ENCODE measurements at regions not wholly inside any gene's neighbourhood (a gene's known extent, or its start where the extent isn't known, plus 50 kb on each side); places are given as distances from the start of the nearest gene placed in this dataset.

DNA sequence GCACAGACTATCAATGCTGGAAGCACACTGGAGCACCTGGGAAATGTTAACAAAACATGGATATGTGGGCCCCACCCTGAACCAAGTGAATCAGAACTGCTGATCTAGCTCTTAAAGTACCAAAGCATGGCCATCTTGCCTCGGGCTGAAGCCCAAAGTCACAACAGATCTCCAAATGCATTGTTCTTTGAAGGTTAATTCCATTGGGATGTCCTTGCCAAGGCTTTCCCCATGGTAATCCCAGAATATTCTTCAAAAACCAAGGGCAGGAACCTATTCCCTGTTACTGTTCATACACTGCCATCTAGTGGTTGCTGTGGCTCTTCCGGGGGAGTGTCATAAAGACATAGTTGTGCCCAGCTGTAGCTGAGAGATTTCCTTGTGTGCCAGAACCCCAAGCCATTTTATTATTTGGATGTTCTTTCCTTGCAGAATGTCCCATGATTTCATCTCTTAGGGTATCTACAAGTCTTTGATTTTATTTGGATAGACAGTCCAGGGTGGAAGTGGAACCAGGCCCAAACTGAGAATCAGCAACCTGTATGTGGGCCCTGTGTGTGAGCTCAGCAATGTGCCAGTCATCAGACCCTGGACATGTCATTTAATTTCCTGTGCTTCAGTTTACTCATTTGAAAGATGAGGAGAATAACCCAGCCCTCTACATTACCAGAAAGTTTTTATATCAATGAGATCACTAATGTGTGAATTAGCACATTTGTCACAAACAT lies 290.0 kb downstream of the ACTL7B start:
- H3K9ac ChIP-seq (ENCODE audit: insufficient read depth, low read length, poor library complexity, severe bottlenecking) = no peak overlapping the region
- no peak overlapping the region for H3K4me3 Mint-ChIP-seq
- H3K27me3 ChIP-seq (ENCODE audit: control insufficient read depth in 2 of 2, insufficient read depth in 2 of 2, low read length in 2 of 2) = no peaks in the 10 kb centered on the region
- WGBS (ENCODE audit: insufficient coverage) = 71% methylated on average over 1 of the region's 2 CpGs
- H3K4me1 ChIP-seq (ENCODE audit: control insufficient read depth in 1 of 2, insufficient read depth in 2 of 2, low read length in 2 of 2) = no peaks in the 10 kb centered on the region
- no peaks in the 10 kb centered on the region for H4K20me1 ChIP-seq (ENCODE audit: insufficient read depth, low read length)
- peaks cover 12% of the 10 kb centered on the region for H3K4me1 Mint-ChIP-seq
- no peaks in the 10 kb centered on the region for H3K9me3 Mint-ChIP-seq
- H2AFZ ChIP-seq (ENCODE audit: insufficient read depth, low read depth, low read length, poor library complexity, severe bottlenecking) = no peak overlapping the region
- no peak overlapping the region for H3K4me3 ChIP-seq (replicated peaks in 1 of 3; ENCODE audit: low read depth in 2 of 3, low read length in 3 of 3)
- TF ChIP-seq, protein P1, sequence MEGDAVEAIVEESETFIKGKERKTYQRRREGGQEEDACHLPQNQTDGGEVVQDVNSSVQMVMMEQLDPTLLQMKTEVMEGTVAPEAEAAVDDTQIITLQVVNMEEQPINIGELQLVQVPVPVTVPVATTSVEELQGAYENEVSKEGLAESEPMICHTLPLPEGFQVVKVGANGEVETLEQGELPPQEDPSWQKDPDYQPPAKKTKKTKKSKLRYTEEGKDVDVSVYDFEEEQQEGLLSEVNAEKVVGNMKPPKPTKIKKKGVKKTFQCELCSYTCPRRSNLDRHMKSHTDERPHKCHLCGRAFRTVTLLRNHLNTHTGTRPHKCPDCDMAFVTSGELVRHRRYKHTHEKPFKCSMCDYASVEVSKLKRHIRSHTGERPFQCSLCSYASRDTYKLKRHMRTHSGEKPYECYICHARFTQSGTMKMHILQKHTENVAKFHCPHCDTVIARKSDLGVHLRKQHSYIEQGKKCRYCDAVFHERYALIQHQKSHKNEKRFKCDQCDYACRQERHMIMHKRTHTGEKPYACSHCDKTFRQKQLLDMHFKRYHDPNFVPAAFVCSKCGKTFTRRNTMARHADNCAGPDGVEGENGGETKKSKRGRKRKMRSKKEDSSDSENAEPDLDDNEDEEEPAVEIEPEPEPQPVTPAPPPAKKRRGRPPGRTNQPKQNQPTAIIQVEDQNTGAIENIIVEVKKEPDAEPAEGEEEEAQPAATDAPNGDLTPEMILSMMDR (IDR thresholded peaks at IDR 0.05) = peak; percentile 94
- H3K36me3 Mint-ChIP-seq = no peaks in the 10 kb centered on the region
- peak; percentile 49 to 78 (median 70) for DNase-seq
- no peaks in the 10 kb centered on the region for H3K9me3 ChIP-seq (replicated peaks in 1 of 2; ENCODE audit: control insufficient read depth in 1 of 2, insufficient read depth in 1 of 2, low read length in 2 of 2)
- H3K27me3 Mint-ChIP-seq (ENCODE audit: low read depth in 3 of 3) = peaks cover 0 to 5% (median 3%) of the 10 kb centered on the region in 3 donors
- H3K79me2 ChIP-seq (ENCODE audit: insufficient read depth, low read length) = no peaks in the 10 kb centered on the region
- intact Hi-C loops (cut with micrococcal nuclease) = loop anchor here (5.0 to 10.0 kb wide), 5 partner anchors 99 to 1141 kb away; no protein-coding TSS in a partner anchor
- H3K27ac Mint-ChIP-seq = peak overlapping the region in 3 of 7 donors; percentile 15 to 37 (median 17)
- no peaks in the 10 kb centered on the region for H3K36me3 ChIP-seq (replicated peaks in 1 of 2; ENCODE audit: control insufficient read depth in 1 of 2, insufficient read depth in 2 of 2, low read length in 2 of 2)
- no peak overlapping the region for H3K4me2 ChIP-seq (replicated peaks; ENCODE audit: extremely low read depth, low read length, poor library complexity, severe bottlenecking)
- no peak overlapping the region for H3K27ac ChIP-seq (ENCODE audit: low read depth in 1 of 2, low read length in 2 of 2)

DNA sequence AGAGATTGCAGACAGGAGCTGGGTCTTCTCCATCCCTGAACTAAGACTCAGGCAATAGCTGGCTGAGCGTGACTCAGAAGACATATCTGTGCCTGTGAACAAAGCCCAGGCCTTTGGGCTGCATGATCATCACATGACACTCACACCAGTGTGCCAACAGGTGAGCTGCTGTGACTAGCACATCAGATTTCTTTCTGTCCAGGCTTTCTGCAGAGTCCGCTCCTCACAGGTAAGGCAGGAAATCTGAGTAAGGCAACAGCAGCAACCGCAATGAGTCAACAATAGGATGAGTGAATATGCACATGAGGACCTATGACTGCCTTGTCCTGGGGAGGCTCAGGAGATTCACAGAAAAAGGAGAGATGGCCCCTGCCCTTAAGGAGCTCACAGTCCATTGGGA lies 293.6 kb downstream of the ACTL7B start:
- no peak overlapping the region for H3K4me3 Mint-ChIP-seq
- H3K4me1 Mint-ChIP-seq = no peaks in the 10 kb centered on the region
- Histone ChIP-seq H3K27me3 (ENCODE audit: control insufficient read depth in 2 of 2, insufficient read depth in 2 of 2, low read length in 2 of 2) (no peaks in the 10 kb centered on the region), H3K4me3 (replicated peaks in 1 of 3; ENCODE audit: low read depth in 2 of 3, low read length in 3 of 3) (no peak overlapping the region), H3K9ac (ENCODE audit: insufficient read depth, low read length, poor library complexity, severe bottlenecking) (no peak overlapping the region), H3K79me2 (ENCODE audit: insufficient read depth, low read length) (no peaks in the 10 kb centered on the region), H3K36me3 (replicated peaks in 1 of 2; ENCODE audit: control insufficient read depth in 1 of 2, insufficient read depth in 2 of 2, low read length in 2 of 2) (no peaks in the 10 kb centered on the region), H3K9me3 (replicated peaks in 1 of 2; ENCODE audit: control insufficient read depth in 1 of 2, insufficient read depth in 1 of 2, low read length in 2 of 2) (no peaks in the 10 kb centered on the region), H3K27ac (ENCODE audit: low read depth in 1 of 2, low read length in 2 of 2) (no peak overlapping the region), H3K4me2 (replicated peaks; ENCODE audit: extremely low read depth, low read length, poor library complexity, severe bottlenecking) (no peak overlapping the region), H2AFZ (ENCODE audit: insufficient read depth, low read depth, low read length, poor library complexity, severe bottlenecking) (no peak overlapping the region), H4K20me1 (ENCODE audit: insufficient read depth, low read length) (no peaks in the 10 kb centered on the region), H3K4me1 (ENCODE audit: control insufficient read depth in 1 of 2, insufficient read depth in 2 of 2, low read length in 2 of 2) (no peaks in the 10 kb centered on the region)
- intact Hi-C loops (cut with micrococcal nuclease) = loop anchor here (10.0 kb wide), 2 partner anchors 203 to 1137 kb away; no protein-coding TSS in a partner anchor
- H3K27ac Mint-ChIP-seq = no peak overlapping the region
- H3K9me3 Mint-ChIP-seq = peaks cover 0 to 2% (median 0%) of the 10 kb centered on the region in 7 donors
- H3K27me3 Mint-ChIP-seq (ENCODE audit: low read depth in 3 of 3) = peaks cover 3 to 5% (median 3%) of the 10 kb centered on the region in 3 donors
- H3K36me3 Mint-ChIP-seq = no peaks in the 10 kb centered on the region
- 89% methylated on average over 3 of the region's 3 CpGs for WGBS (ENCODE audit: insufficient coverage)
- TF ChIP-seq, protein P1 (IDR thresholded peaks at IDR 0.05) = no peak
- DNase-seq = no peak

Measured in CD14-positive monocyte (primary cell).